SK-N-SH treated with all-trans-retinoic acid at 6 μM for 48 hours (cell line): ENCODE measurements at regions not wholly inside any gene's neighbourhood (a gene's known extent, or its start where the extent isn't known, plus 50 kb on each side); places are given as distances from the start of the nearest gene placed in this dataset.

Experiments
- RARB ChIP-seq: fragments of 250-450 bp; sonication (Bioruptor Pico); IDR thresholded peaks from 2 replicates; pipeline ENCODE4 v1.8.0; 2021; ENCODE audit warnings: mild to moderate bottlenecking, moderate library complexity
- SNAI2 ChIP-seq: fragments of 250-450 bp; sonication (Bioruptor Pico); IDR thresholded peaks from 2 replicates; pipeline ENCODE4 v1.5.0; 2020; ENCODE audit warnings: mild to moderate bottlenecking, moderate library complexity
- TOX ChIP-seq: fragments of 250-450 bp; sonication (Bioruptor Pico); IDR thresholded peaks from 2 replicates; pipeline ENCODE4 v1.8.0; 2021; ENCODE audit warnings: mild to moderate bottlenecking, moderate library complexity, borderline replicate concordance

GRCh38 chr15:31498756-31499155, 172.1 kb downstream of the KLF13 start:
- TF ChIP-seq RARB (no peak), SNAI2 (CRISPR knock-in tag) (no peak), TOX (CRISPR knock-in tag) (no peak)
